HCT116 (cell line): ENCODE measurements at regions not wholly inside any gene's neighbourhood (a gene's known extent, or its start where the extent isn't known, plus 50 kb on each side); places are given as distances from the start of the nearest gene placed in this dataset.

Experiments
- ATAC-seq: fragments of 200-7000 bp; cut with Tn5 transposase; 2 replicates; pipeline ENCODE4 v1.9.1; 2020; ENCODE audit warnings: mild to moderate bottlenecking, moderate library complexity
- BruUV-seq: library from RNA; stranded (reverse); fragments of 400-500 nt; replicated peaks from 2 replicates; lab custom pipeline; 2021; lab: Mats Ljungman, UMichigan
- CTCF ChIA-PET: fragments of 300-600 bp; sonication (Branson Sonifier 250); formaldehyde crosslinking; loops from one replicate; lab custom pipeline; 2021; ENCODE audit warnings: antibody characterized with exemption; lab: Charles Lee
- POLR2A ChIA-PET: fragments of 300-600, 350-600 bp; sonication (Branson Sonifier 250); formaldehyde crosslinking; loops from one replicate; lab custom pipeline; 2021; ENCODE audit warnings: antibody characterized with exemption; lab: Charles Lee
- RAD21 ChIA-PET, 2 experiments: fragments of 300-600 bp; sonication (Branson Sonifier 250); formaldehyde crosslinking; loops; one replicate each; lab custom pipeline; 2023; ENCODE audit warnings: low total read pairs in 2 of 2; ENCODE audit not compliant: uncharacterized antibody in 2 of 2, unreplicated experiment in 2 of 2, low non-redundant PET in 1 of 2; lab: Charles Lee
- DNase-seq: peaks from one replicate; pipeline ENCODE4 v3.0.0-alpha.2; 2010; ENCODE audit warnings: low read depth, low spot score
- H2AFZ ChIP-seq: fragments of 200-600 bp; shearing (Covaris generic), sonication (generic); 2 replicates; pipeline ENCODE4 v1.6.1; 2017; ENCODE audit warnings: low read depth, mixed run types, mixed read lengths, antibody characterized with exemption, low read length; ENCODE audit not compliant: poor library complexity, severe bottlenecking
- H3K27ac ChIP-seq: 2 replicates; pipeline ENCODE4 v1.5.1; 2012; ENCODE audit warnings: low read depth, low read length
- H3K27me3 ChIP-seq: fragments of 200-600 bp; sonication (generic); 2 replicates; pipeline ENCODE4 v1.6.1; 2016; ENCODE audit warnings: mixed run types, low read length, mixed read lengths; ENCODE audit not compliant: insufficient read depth
- H3K36me3 ChIP-seq, 2 experiments: fragments of 200-500 bp in 1 of 2; fragments of 200-600 bp in 1 of 2; sonication (Bioruptor generic) in 1 of 2; sonication (generic) in 1 of 2; 2 replicates each; pipeline versions ENCODE4 v1.5.1 to v1.6.1; 2014 to 2016; ENCODE audit warnings: low read length in 2 of 2, inconsistent platforms in 1 of 2, mixed read lengths in 1 of 2, mixed run types in 1 of 2; ENCODE audit not compliant: insufficient read depth in 2 of 2, control insufficient read depth in 1 of 2
- H3K4me1 ChIP-seq, 2 experiments: fragments of 200-600 bp in 1 of 2; sonication (generic) in 1 of 2; 2 replicates each; pipeline versions ENCODE4 v1.5.1 to v1.6.1; 2012 to 2017; ENCODE audit warnings: low read length in 2 of 2, inconsistent platforms in 1 of 2, mild to moderate bottlenecking in 1 of 2, mixed read lengths in 1 of 2, mixed run types in 1 of 2, moderate library complexity in 1 of 2; ENCODE audit not compliant: insufficient read depth in 2 of 2, control insufficient read depth in 1 of 2
- H3K4me2 ChIP-seq: fragments of 200-600 bp; sonication (generic); 2 replicates; pipeline ENCODE4 v1.6.1; 2017; ENCODE audit warnings: mixed run types, low read length, mixed read lengths
- H3K4me3 ChIP-seq, 2 experiments: fragments of 200-600 bp in 1 of 2; sonication (generic) in 1 of 2; replicated peaks in 1 of 2; 2 replicates each; pipeline ENCODE4 v1.5.1; 2011 to 2016; ENCODE audit warnings: low read length in 2 of 2, control low read depth in 1 of 2, low read depth in 1 of 2, mild to moderate bottlenecking in 1 of 2, mixed read lengths in 1 of 2, mixed run types in 1 of 2
- H3K79me2 ChIP-seq: fragments of 200-600 bp; sonication (generic); 2 replicates; pipeline ENCODE4 v1.6.1; 2017; ENCODE audit warnings: mild to moderate bottlenecking, mixed run types, low read length, moderate library complexity, mixed read lengths; ENCODE audit not compliant: insufficient read depth
- H3K9ac ChIP-seq: fragments of 200-600 bp; sonication (generic); 2 replicates; pipeline ENCODE4 v1.6.1; 2016; ENCODE audit warnings: low read length, mixed read lengths
- H3K9me2 ChIP-seq: fragments of 200-600 bp; sonication (generic), shearing (Covaris generic); 2 replicates; pipeline ENCODE4 v1.6.1; 2017; ENCODE audit warnings: mixed run types, mild to moderate bottlenecking, moderate library complexity; ENCODE audit not compliant: insufficient read depth
- H3K9me3 ChIP-seq, 2 experiments: fragments of 200-500 bp in 1 of 2; fragments of 200-600 bp in 1 of 2; sonication (Bioruptor generic) in 1 of 2; sonication (generic) in 1 of 2; 2 replicates each; pipeline ENCODE4 v1.6.1; 2014 to 2017; ENCODE audit warnings: low read length in 2 of 2, mixed read lengths in 2 of 2, inconsistent platforms in 1 of 2, low read depth in 1 of 2, mild to moderate bottlenecking in 1 of 2, mixed run types in 1 of 2, moderate library complexity in 1 of 2; ENCODE audit not compliant: control insufficient read depth in 1 of 2, insufficient read depth in 1 of 2
- H4K20me1 ChIP-seq: fragments of 200-600 bp; sonication (generic), shearing (Covaris generic); 2 replicates; pipeline ENCODE4 v1.6.1; 2017; ENCODE audit warnings: mixed run types, mild to moderate bottlenecking, moderate library complexity; ENCODE audit not compliant: insufficient read depth
- CBX3 ChIP-seq: IDR thresholded peaks from 2 replicates; pipeline ENCODE4 v1.6.1; 2012; ENCODE audit warnings: low read depth
- CEBPB ChIP-seq: IDR thresholded peaks from 2 replicates; pipeline ENCODE4 v1.6.1; 2012; ENCODE audit warnings: low read depth
- EGR1 ChIP-seq: IDR thresholded peaks from 2 replicates; pipeline ENCODE4 v1.6.1; 2012; ENCODE audit warnings: low read depth
- EZH2 ChIP-seq: fragments of 200-600 bp; sonication (generic); IDR thresholded peaks from 2 replicates; pipeline ENCODE4 v1.6.1; 2017; ENCODE audit warnings: antibody characterized with exemption, mixed run types
- JUND ChIP-seq: IDR thresholded peaks from 2 replicates; pipeline ENCODE4 v1.6.1; 2012
- REST ChIP-seq: IDR thresholded peaks from 2 replicates; pipeline ENCODE4 v1.6.1; 2012; ENCODE audit warnings: low read depth
- SP1 ChIP-seq: IDR thresholded peaks from 2 replicates; pipeline ENCODE4 v1.6.1; 2012; ENCODE audit warnings: low read depth
- TCF7L2 ChIP-seq: IDR thresholded peaks from 2 replicates; pipeline ENCODE4 v1.7.0; 2011; ENCODE audit warnings: borderline replicate concordance, inconsistent platforms; ENCODE audit not compliant: insufficient read depth, insufficient read length; ENCODE audit errors: extremely low read depth
- ZBTB33 ChIP-seq: IDR thresholded peaks from 2 replicates; pipeline ENCODE4 v1.6.1; 2011; ENCODE audit warnings: mild to moderate bottlenecking, low read length, moderate library complexity; ENCODE audit not compliant: insufficient replicate concordance; ENCODE audit errors: extremely low read depth
- ZFX ChIP-seq: fragments of 450-650 bp; IDR thresholded peaks from 2 replicates; pipeline ENCODE4 v1.6.1; 2017
- intact Hi-C: fragments of 100-400 bp; cut with micrococcal nuclease; formaldehyde crosslinking; loops from 2 replicates; pipeline ENCODE4 v1.10.0; 2022
- TF ChIP-seq, protein P1 (sequence below): IDR thresholded peaks from 2 replicates; pipeline ENCODE4 v1.6.1; 2012

DNA sequence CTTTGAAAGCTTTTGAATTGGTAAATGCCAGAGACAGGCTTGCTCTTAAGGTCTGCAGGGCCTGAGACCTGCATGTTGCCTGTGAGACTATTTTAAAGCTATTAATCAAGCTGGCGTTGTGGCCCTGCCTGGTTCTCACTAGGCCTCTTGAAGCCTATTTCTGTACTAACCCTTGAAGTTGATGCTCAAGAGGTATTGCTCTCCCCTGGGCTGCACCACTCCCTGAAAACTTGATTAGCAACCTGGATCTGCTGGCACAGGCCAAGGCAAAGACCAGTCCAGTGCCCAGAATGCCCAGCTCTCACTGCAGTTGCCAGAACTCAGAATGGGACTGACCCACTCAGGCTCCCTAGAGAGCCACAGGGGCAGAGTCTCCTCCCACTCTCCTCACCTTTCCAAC is 220.0 kb upstream of the MEOX2 start (continued):
- TF ChIP-seq TCF7L2 (no peak), SP1 (no peak), EZH2 (no peak), CEBPB (no peak), EGR1 (no peak)
- TF ChIP-seq, protein P1, sequence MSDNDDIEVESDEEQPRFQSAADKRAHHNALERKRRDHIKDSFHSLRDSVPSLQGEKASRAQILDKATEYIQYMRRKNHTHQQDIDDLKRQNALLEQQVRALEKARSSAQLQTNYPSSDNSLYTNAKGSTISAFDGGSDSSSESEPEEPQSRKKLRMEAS, result no peak

- RAD21 ChIA-PET, result no interaction called here
- Histone ChIP-seq H4K20me1 (no peaks in the 10 kb centered on the region), H3K27ac (no peak overlapping the region), H3K4me2 (no peak overlapping the region), H3K4me3 (no peak overlapping the region), H3K27me3 (no peaks in the 10 kb centered on the region), H3K9ac (no peak overlapping the region), H3K9me3 (no peaks in the 10 kb centered on the region), H3K36me3 (no peaks in the 10 kb centered on the region), H3K79me2 (no peaks in the 10 kb centered on the region), H2AFZ (no peak overlapping the region), H3K9me2 (no peaks in the 10 kb centered on the region), H3K4me1 (no peaks in the 10 kb centered on the region)
- no TSS peak for BruUV-seq
- intact Hi-C loops, result no loop called here
- ATAC-seq, result no peak
- no peak for DNase-seq
- CTCF ChIA-PET, result no interaction called here
- POLR2A ChIA-PET, result no interaction called here
- no peak for TF ChIP-seq JUND
- no peak for TF ChIP-seq REST
- TF ChIP-seq, protein P1, result no peak
- TF ChIP-seq TCF7L2, result no peak
- TF ChIP-seq ZFX, result no peak
- no peak for TF ChIP-seq ZBTB33
- TF ChIP-seq CBX3, result no peak
These were observed 219.0 kb upstream of the MEOX2 start for GRCh38 chr7:15905251-15906040.
